ENCODE measurements at regions not wholly inside any gene's neighbourhood (a gene's known extent, or its start where the extent isn't known, plus 50 kb on each side); places are given as distances from the start of the nearest gene placed in this dataset.

- no peak for DNase-seq
These were observed 198.2 kb upstream of the FGGY start for GRCh38 chr1:59098655-59099054.

- DNase-seq = peak; percentile 71
These were observed 196.1 kb upstream of the FGGY start for GRCh38 chr1:59100708-59101374.

GRCh38 chr1:59101518-59101917, 195.4 kb upstream of the FGGY start:
- DNase-seq = no peak

- DNase-seq = no peak
These were observed 193.4 kb upstream of the FGGY start for GRCh38 chr1:59103457-59103856.

GRCh38 chr1:59104191-59104760, 192.6 kb upstream of the FGGY start:
- DNase-seq = no peak

GRCh38 chr1:59105548-59106507, 191.1 kb upstream of the FGGY start:
- peak; percentile 36 for DNase-seq

- no peak for DNase-seq
These were observed 189.4 kb upstream of the FGGY start for GRCh38 chr1:59107516-59107915.

- DNase-seq = no peak
These were observed 189.0 kb upstream of the FGGY start for GRCh38 chr1:59107916-59108315.

- DNase-seq = no peak
These were observed 188.2 kb upstream of the FGGY start for GRCh38 chr1:59108481-59109317.

- no peak for DNase-seq
These were observed 186.6 kb upstream of the FGGY start for GRCh38 chr1:59110271-59110670.

- no peak for DNase-seq
These were observed 182.9 kb upstream of the FGGY start for GRCh38 chr1:59113876-59114457.

GRCh38 chr1:59115865-59116264, 181.0 kb upstream of the FGGY start:
- DNase-seq = no peak

GRCh38 chr1:59116920-59117542, 179.9 kb upstream of the FGGY start:
- DNase-seq = peak; percentile 71

GRCh38 chr1:59122527-59122926, 174.4 kb upstream of the FGGY start:
- no peak for DNase-seq

- DNase-seq = peak; percentile 65
These were observed 173.7 kb upstream of the FGGY start for GRCh38 chr1:59123081-59123681.

GRCh38 chr1:59124166-59124565, 172.7 kb upstream of the FGGY start:
- no peak for DNase-seq

- DNase-seq = no peak
These were observed 171.7 kb upstream of the FGGY start for GRCh38 chr1:59125154-59125553.

- DNase-seq = peak; percentile 74
These were observed 171.1 kb upstream of the FGGY start for GRCh38 chr1:59125676-59126320.

GRCh38 chr1:59126366-59126765, 170.5 kb upstream of the FGGY start:
- DNase-seq = peak; percentile 52

GRCh38 chr1:59128239-59128736, 168.6 kb upstream of the FGGY start:
- peak; percentile 88 for DNase-seq

GRCh38 chr1:59128784-59129227, 168.1 kb upstream of the FGGY start:
- peak; percentile 92 for DNase-seq
